GM12878 (cell line): ENCODE measurements at regions not wholly inside any gene's neighbourhood (a gene's known extent, or its start where the extent isn't known, plus 50 kb on each side); places are given as distances from the start of the nearest gene placed in this dataset.

Experiments used
- ATAC-seq: fragments of 200-7000 bp; cut with Tn5 transposase; 3 replicates; pipeline ENCODE4 v1.9.1; 2020; ENCODE audit warnings: mild to moderate bottlenecking, moderate library complexity
- BruUV-seq: library from RNA; stranded (reverse); fragments of 400-500 nt; replicated peaks from 2 replicates; lab custom pipeline; 2021; lab: Mats Ljungman, UMichigan
- CTCF ChIA-PET: fragments of 300-600 bp; sonication (Branson Sonifier 250); formaldehyde crosslinking; extraction: SDS; loops from one replicate; lab custom pipeline; 2021; ENCODE audit warnings: inconsistent platforms; lab: Yijun Ruan, JAX
- POLR2A ChIA-PET: fragments of 350-600 bp; formaldehyde crosslinking; extraction: SDS; loops from one replicate; lab custom pipeline; 2021; ENCODE audit warnings: inconsistent platforms; lab: Charles Lee
- RAD21 ChIA-PET: fragments of 300-600 bp; sonication (Branson Sonifier 250); formaldehyde crosslinking; loops from one replicate; lab custom pipeline; 2023; ENCODE audit warnings: antibody characterized with exemption; ENCODE audit not compliant: unreplicated experiment; lab: Charles Lee
- SMC1A ChIA-PET: fragments of 300-600 bp; sonication (Branson Sonifier 250); formaldehyde crosslinking; loops from one replicate; lab custom pipeline; 2023; ENCODE audit not compliant: unreplicated experiment, uncharacterized antibody; lab: Charles Lee
- DNase-seq: peaks from one replicate; pipeline ENCODE4 v3.0.0-alpha.2; 2011; ENCODE audit warnings: low read depth, low spot score
- FAIRE-seq: peaks from 3 replicates; lab custom pipeline; 2011; peaks lifted over from hg19 to GRCh38; lab: Jason Lieb, UNC
- H2AFZ ChIP-seq: 2 replicates; pipeline ENCODE4 v1.6.0; 2011; ENCODE audit warnings: low read depth, low read length, control low read depth; ENCODE audit not compliant: control insufficient read depth
- H3K27ac ChIP-seq: 2 replicates; pipeline ENCODE4 v1.5.1; 2011; ENCODE audit warnings: control low read depth; ENCODE audit not compliant: control insufficient read depth, insufficient read depth
- H3K27me3 ChIP-seq, 2 experiments: replicated peaks in 1 of 2; 2 replicates each; pipeline versions ENCODE4 v1.6.0 to v1.6.1; 2011; ENCODE audit warnings: low read length in 1 of 2; ENCODE audit not compliant: control insufficient read depth in 2 of 2, insufficient read depth in 2 of 2
- H3K36me3 ChIP-seq, 2 experiments: 2 replicates each; pipeline ENCODE4 v1.5.1; 2011; ENCODE audit warnings: low read length in 1 of 2; ENCODE audit not compliant: control insufficient read depth in 2 of 2, insufficient read depth in 2 of 2
- H3K4me1 ChIP-seq: 2 replicates; pipeline ENCODE4 v1.6.1; 2011; ENCODE audit warnings: mild to moderate bottlenecking, low read length, moderate library complexity, mixed read lengths; ENCODE audit not compliant: control insufficient read depth, insufficient read depth
- H3K4me2 ChIP-seq: 2 replicates; pipeline ENCODE4 v1.6.0; 2011; ENCODE audit warnings: control low read depth; ENCODE audit not compliant: control insufficient read depth, insufficient read depth
- H3K4me3 ChIP-seq: fragments of 200-600 bp; sonication (generic); 2 replicates; pipeline ENCODE4 v1.5.1; 2016
- H3K79me2 ChIP-seq: 2 replicates; pipeline ENCODE4 v1.6.0; 2011; ENCODE audit warnings: low read length; ENCODE audit not compliant: control insufficient read depth, insufficient read depth
- H3K9ac ChIP-seq: 2 replicates; pipeline ENCODE4 v1.8.0; 2011; ENCODE audit warnings: low read length, control low read depth, mixed read lengths; ENCODE audit not compliant: control insufficient read depth, insufficient read depth
- H3K9me3 ChIP-seq: replicated peaks from 3 replicates; pipeline ENCODE4 v1.5.1; 2011; ENCODE audit warnings: mild to moderate bottlenecking, low read length; ENCODE audit not compliant: control insufficient read depth, insufficient read depth
- H4K20me1 ChIP-seq: 2 replicates; pipeline ENCODE4 v1.6.0; 2011; ENCODE audit not compliant: control insufficient read depth, insufficient read depth
- ASH2L ChIP-seq: fragments of 300-600, 200-600 bp; sonication (generic); IDR thresholded peaks from 2 replicates; pipeline ENCODE4 v1.6.1; 2017; ENCODE audit warnings: low read depth, mild to moderate bottlenecking, borderline replicate concordance
- CEBPZ ChIP-seq: fragments of 150-350 bp; IDR thresholded peaks from 2 replicates; pipeline ENCODE4 v1.6.1; 2016; ENCODE audit warnings: low read depth, low read length
- IRF5 ChIP-seq: fragments of 450-650 bp; IDR thresholded peaks from 2 replicates; pipeline ENCODE4 v1.6.1; 2017; ENCODE audit warnings: borderline replicate concordance
- NFXL1 ChIP-seq: fragments of 450-650 bp; IDR thresholded peaks from 2 replicates; pipeline ENCODE4 v1.6.1; 2017; ENCODE audit warnings: antibody characterized with exemption, mild to moderate bottlenecking, borderline replicate concordance
- PBX3 ChIP-seq: IDR thresholded peaks from 2 replicates; pipeline ENCODE4 v1.6.1; 2011; ENCODE audit warnings: mild to moderate bottlenecking, low read depth, low read length, moderate library complexity; ENCODE audit not compliant: insufficient replicate concordance
- RAD21 ChIP-seq: IDR thresholded peaks from 2 replicates; pipeline ENCODE4 v1.6.1; 2011; ENCODE audit warnings: mild to moderate bottlenecking, low read depth, low read length, moderate library complexity; ENCODE audit not compliant: insufficient read depth
- RUNX3 ChIP-seq: IDR thresholded peaks from 2 replicates; pipeline ENCODE4 v1.6.1; 2012; ENCODE audit warnings: low read length, inconsistent platforms
- WGBS: methylation state at CpG from one replicate; pipeline ENCODE4 v1.1.6; 2016; ENCODE audit warnings: low lambda C conversion rate; ENCODE audit not compliant: insufficient replicate concordance, insufficient coverage; ENCODE audit errors: missing lambda C conversion rate; 5-methylcytosine and 5-hydroxymethylcytosine counted together
- in situ Hi-C: fragments of 300-500 bp; cut with MboI; formaldehyde crosslinking; loops from 9 replicates; pipeline ENCODE4 v1.14.3; 2018; ENCODE audit warnings: mixed read lengths
- intact Hi-C: fragments of 100-400 bp; cut with micrococcal nuclease; formaldehyde crosslinking; loops from one replicate; pipeline ENCODE4 v1.14.2; 2022; ENCODE audit not compliant: unreplicated experiment
- TF ChIP-seq, protein P1 (sequence below): IDR thresholded peaks from 2 replicates; pipeline ENCODE4 v1.6.1; 2012; ENCODE audit warnings: improper control_type of control experiment, low read depth, low read length; ENCODE audit not compliant: insufficient replicate concordance

DNA sequence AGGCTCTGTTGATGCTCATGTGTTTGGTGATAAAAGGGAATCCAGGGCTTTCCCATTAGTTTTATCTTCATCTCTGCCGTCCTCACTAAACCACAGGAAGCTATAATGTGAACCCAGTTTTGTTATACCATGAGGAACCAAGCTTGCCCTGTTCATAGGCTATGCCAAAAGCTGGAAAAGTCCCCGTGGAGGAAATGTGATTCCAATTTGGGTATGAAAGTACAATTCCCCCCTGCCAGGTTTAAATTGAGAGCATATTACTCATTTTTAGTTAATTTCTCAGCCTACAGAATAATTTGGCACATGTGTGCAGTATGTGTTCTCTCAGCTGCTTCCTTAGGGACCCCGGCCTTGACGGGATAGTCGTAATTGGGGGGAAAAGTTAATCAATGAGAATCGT lies 327.4 kb downstream of the RND3 start:
- no peak overlapping the region for H3K4me2 ChIP-seq
- BruUV-seq: no TSS peak
- no peaks in the 10 kb centered on the region for H3K79me2 ChIP-seq
- DNase-seq: no peak
- H4K20me1 ChIP-seq: no peaks in the 10 kb centered on the region
- no peak for FAIRE-seq
- intact Hi-C loops: no loop called here
- no peak overlapping the region for H3K27ac ChIP-seq
- H3K4me1 ChIP-seq: no peaks in the 10 kb centered on the region
- SMC1A ChIA-PET: interaction anchor here (1.0 to 1.1 kb wide), 2 partner anchors 8 to 511 kb away, joined by 3 read pairs; no protein-coding TSS in a partner anchor
- H3K9ac ChIP-seq: no peak overlapping the region
- no peak overlapping the region for H2AFZ ChIP-seq
- CTCF ChIA-PET: no interaction called here
- RAD21 ChIA-PET: no interaction called here
- WGBS: 50% methylated on average over 6 of the region's 6 CpGs
- no peaks in the 10 kb centered on the region for H3K36me3 ChIP-seq
- POLR2A ChIA-PET: no interaction called here
- no peaks in the 10 kb centered on the region; a peak in 2 of 4 replicates for H3K27me3 ChIP-seq
- ATAC-seq: no peak
- H3K9me3 ChIP-seq: no peaks in the 10 kb centered on the region
- in situ Hi-C loops: no loop called here
- no peak overlapping the region for H3K4me3 ChIP-seq
- TF ChIP-seq RUNX3 (no peak), RAD21 (no peak), ASH2L (no peak), CEBPZ (no peak), NFXL1 (no peak), PBX3 (no peak), IRF5 (no peak)
- TF ChIP-seq, protein P1, sequence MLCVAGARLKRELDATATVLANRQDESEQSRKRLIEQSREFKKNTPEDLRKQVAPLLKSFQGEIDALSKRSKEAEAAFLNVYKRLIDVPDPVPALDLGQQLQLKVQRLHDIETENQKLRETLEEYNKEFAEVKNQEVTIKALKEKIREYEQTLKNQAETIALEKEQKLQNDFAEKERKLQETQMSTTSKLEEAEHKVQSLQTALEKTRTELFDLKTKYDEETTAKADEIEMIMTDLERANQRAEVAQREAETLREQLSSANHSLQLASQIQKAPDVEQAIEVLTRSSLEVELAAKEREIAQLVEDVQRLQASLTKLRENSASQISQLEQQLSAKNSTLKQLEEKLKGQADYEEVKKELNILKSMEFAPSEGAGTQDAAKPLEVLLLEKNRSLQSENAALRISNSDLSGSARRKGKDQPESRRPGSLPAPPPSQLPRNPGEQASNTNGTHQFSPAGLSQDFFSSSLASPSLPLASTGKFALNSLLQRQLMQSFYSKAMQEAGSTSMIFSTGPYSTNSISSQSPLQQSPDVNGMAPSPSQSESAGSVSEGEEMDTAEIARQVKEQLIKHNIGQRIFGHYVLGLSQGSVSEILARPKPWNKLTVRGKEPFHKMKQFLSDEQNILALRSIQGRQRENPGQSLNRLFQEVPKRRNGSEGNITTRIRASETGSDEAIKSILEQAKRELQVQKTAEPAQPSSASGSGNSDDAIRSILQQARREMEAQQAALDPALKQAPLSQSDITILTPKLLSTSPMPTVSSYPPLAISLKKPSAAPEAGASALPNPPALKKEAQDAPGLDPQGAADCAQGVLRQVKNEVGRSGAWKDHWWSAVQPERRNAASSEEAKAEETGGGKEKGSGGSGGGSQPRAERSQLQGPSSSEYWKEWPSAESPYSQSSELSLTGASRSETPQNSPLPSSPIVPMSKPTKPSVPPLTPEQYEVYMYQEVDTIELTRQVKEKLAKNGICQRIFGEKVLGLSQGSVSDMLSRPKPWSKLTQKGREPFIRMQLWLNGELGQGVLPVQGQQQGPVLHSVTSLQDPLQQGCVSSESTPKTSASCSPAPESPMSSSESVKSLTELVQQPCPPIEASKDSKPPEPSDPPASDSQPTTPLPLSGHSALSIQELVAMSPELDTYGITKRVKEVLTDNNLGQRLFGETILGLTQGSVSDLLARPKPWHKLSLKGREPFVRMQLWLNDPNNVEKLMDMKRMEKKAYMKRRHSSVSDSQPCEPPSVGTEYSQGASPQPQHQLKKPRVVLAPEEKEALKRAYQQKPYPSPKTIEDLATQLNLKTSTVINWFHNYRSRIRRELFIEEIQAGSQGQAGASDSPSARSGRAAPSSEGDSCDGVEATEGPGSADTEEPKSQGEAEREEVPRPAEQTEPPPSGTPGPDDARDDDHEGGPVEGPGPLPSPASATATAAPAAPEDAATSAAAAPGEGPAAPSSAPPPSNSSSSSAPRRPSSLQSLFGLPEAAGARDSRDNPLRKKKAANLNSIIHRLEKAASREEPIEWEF: no peak
